Lung (tissue), 11 donors: ENCODE measurements at regions not wholly inside any gene's neighbourhood (a gene's known extent, or its start where the extent isn't known, plus 50 kb on each side); places are given as distances from the start of the nearest gene placed in this dataset.

ENCODE experiments used
- ATAC-seq: fragments of 200-7000 bp; cut with Tn5 transposase; one replicate; pipeline ENCODE4 v1.9.1; 2020; ENCODE audit warnings: moderate number of reproducible peaks; ENCODE audit not compliant: insufficient read depth, low FRiP score
- DNase-seq, 3 donors: peaks; one replicate each; pipeline ENCODE4 v3.0.0-alpha.2; 2013 to 2017
- H3K27ac ChIP-seq, 2 donors: one replicate each; pipeline ENCODE4 v1.5.1; 2013; ENCODE audit warnings: mild to moderate bottlenecking in 2 of 2, moderate library complexity in 2 of 2, control low read depth in 1 of 2, inconsistent platforms in 1 of 2, low read depth in 1 of 2, low read length in 1 of 2
- H3K27me3 ChIP-seq, 3 donors: one replicate each; pipeline ENCODE4 v1.5.1; 2013; ENCODE audit warnings: low read length in 2 of 3; ENCODE audit not compliant: control insufficient read depth in 3 of 3, insufficient read depth in 3 of 3
- H3K36me3 ChIP-seq, 4 donors: one replicate each; pipeline ENCODE4 v1.5.1; 2013; ENCODE audit warnings: low read length in 4 of 4, mild to moderate bottlenecking in 1 of 4, moderate library complexity in 1 of 4; ENCODE audit not compliant: control insufficient read depth in 4 of 4, insufficient read depth in 4 of 4
- H3K4me1 ChIP-seq, 5 donors: one replicate each; pipeline ENCODE4 v1.5.1; 2013; ENCODE audit warnings: low read length in 5 of 5, mild to moderate bottlenecking in 2 of 5, moderate library complexity in 1 of 5; ENCODE audit not compliant: control insufficient read depth in 5 of 5, insufficient read depth in 5 of 5
- H3K4me3 ChIP-seq: one replicate; pipeline ENCODE4 v1.5.1; 2013; ENCODE audit warnings: mild to moderate bottlenecking, control low read depth, moderate library complexity
- H3K9ac ChIP-seq, 2 donors: one replicate each; pipeline ENCODE4 v1.5.1; 2013; ENCODE audit warnings: low read length in 2 of 2, control low read depth in 1 of 2; ENCODE audit not compliant: insufficient read depth in 1 of 2
- H3K9me3 ChIP-seq, 4 donors: one replicate each; pipeline ENCODE4 v1.5.1; 2013; ENCODE audit warnings: low read length in 3 of 4, mild to moderate bottlenecking in 1 of 4, moderate library complexity in 1 of 4; ENCODE audit not compliant: control insufficient read depth in 4 of 4, insufficient read depth in 3 of 4
- WGBS, 2 donors: extraction: QIAGEN DNeasy Blood & Tissue Kit; methylation state at CpG; one replicate each; pipeline ENCODE4 v1.1.7; 2013; 5-methylcytosine and 5-hydroxymethylcytosine counted together
- TF ChIP-seq, protein P1 (sequence below): IDR thresholded peaks from 2 replicates; pipeline ENCODE4 v1.5.1; 2012; ENCODE audit warnings: mild to moderate bottlenecking; ENCODE audit errors: control extremely low read depth, extremely low read depth
- donor health status: control.
- donor health status: control.
- donor health status: Bipolar disorder and iron deficiency.
- donor health status: healthy.
- donor health status: DM: yes; HTN: yes; CAD: no.

DNA sequence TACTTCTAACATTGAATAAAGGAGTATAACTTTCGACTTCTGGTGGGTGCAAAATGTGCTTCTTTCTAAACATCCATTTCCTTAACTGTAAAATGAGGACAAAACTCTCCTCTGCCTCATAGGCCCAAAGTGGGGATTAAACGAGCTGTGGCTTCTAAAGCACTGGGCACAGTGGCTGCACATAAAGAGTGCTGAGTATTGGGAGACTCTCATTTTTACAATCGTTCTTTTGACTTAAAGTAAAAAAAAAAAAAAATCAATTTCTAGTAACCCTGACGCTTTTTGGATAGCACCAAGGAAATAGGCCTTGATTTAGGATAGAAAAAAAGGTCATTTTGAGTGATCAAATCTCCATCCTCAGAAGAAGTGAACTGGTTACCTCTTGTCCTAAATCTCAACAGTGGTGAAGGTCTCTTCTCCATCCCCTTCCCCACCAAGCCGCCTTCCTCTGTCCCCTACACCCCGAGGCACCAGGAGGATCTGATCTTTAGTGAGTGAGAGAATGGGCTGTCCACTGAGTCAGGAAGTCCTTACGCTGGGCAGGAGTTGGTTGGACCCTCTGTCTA is 161.6 kb downstream of the DDX1 start:
- H3K9me3 ChIP-seq = peaks cover 0 to 2% (median 0%) of the 10 kb centered on the region in 4 donors
- TF ChIP-seq, protein P1, sequence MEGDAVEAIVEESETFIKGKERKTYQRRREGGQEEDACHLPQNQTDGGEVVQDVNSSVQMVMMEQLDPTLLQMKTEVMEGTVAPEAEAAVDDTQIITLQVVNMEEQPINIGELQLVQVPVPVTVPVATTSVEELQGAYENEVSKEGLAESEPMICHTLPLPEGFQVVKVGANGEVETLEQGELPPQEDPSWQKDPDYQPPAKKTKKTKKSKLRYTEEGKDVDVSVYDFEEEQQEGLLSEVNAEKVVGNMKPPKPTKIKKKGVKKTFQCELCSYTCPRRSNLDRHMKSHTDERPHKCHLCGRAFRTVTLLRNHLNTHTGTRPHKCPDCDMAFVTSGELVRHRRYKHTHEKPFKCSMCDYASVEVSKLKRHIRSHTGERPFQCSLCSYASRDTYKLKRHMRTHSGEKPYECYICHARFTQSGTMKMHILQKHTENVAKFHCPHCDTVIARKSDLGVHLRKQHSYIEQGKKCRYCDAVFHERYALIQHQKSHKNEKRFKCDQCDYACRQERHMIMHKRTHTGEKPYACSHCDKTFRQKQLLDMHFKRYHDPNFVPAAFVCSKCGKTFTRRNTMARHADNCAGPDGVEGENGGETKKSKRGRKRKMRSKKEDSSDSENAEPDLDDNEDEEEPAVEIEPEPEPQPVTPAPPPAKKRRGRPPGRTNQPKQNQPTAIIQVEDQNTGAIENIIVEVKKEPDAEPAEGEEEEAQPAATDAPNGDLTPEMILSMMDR = no peak
- no peaks in the 10 kb centered on the region for H3K36me3 ChIP-seq
- no peaks in the 10 kb centered on the region for H3K27me3 ChIP-seq
- no peak overlapping the region for H3K27ac ChIP-seq
- no peak overlapping the region for H3K9ac ChIP-seq
- WGBS, 2 donors = 77 to 91% methylated on average over 7 of the region's 7 CpGs
- ATAC-seq (no peak), DNase-seq (no peak)
- no peak overlapping the region for H3K4me3 ChIP-seq
- peaks cover 0 to 11% (median 3%) of the 10 kb centered on the region in 5 donors for H3K4me1 ChIP-seq

DNA sequence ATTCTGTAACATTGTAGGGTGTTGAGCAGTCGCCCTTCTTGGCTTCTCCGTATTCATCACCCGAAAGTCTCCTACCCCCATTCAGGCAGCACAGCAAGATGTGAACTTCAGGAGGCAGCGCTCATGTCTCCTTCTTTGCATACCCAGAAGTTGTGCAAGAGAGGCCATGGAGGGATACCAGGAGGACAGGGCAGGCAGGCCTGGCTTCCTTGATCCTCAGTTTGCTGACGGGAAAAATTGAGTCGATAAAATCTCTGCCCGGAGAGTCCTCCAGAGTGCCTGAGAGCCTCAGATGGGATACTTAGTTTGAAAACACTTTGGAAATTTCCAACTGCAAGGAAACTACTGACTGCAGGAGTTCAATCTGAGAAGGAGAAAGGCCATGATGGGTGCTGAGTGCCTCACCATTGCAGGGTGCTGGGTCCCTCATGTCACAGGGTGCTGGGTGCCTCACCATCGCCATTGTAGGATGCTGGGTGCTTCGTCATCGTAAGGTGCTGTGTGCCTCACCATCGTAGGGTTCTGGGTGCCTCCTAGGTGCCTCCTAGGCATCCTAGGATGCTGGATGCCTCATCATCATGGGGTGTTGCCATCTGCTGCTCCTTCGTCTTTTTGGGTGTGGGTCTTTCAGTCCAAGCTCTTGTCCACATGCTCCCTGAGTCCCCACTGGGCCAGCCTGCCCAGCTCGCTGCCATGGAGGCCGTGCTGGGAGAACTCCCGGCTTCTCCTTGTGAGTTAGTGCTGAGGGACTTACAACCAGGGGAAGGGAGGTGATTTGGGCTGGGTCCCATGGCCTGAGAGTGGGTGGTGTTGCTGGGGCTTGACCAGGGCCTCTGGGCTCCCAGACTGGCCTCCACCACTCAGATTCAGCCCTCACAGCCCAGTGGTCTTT is 162.4 kb downstream of the DDX1 start:
- TF ChIP-seq, protein P1 = no peak
- no peak for ATAC-seq
- no peaks in the 10 kb centered on the region for H3K36me3 ChIP-seq
- peaks cover 0 to 8% (median 0%) of the 10 kb centered on the region in 4 donors for H3K9me3 ChIP-seq
- H3K9ac ChIP-seq = no peak overlapping the region
- no peak overlapping the region for H3K27ac ChIP-seq
- no peak for DNase-seq
- H3K4me1 ChIP-seq = peaks cover 0 to 11% (median 4%) of the 10 kb centered on the region in 5 donors
- H3K27me3 ChIP-seq = no peaks in the 10 kb centered on the region
- H3K4me3 ChIP-seq = no peak overlapping the region
- 95 to 96% methylated on average over 15 of the region's 15 CpGs for WGBS, 2 donors

DNA sequence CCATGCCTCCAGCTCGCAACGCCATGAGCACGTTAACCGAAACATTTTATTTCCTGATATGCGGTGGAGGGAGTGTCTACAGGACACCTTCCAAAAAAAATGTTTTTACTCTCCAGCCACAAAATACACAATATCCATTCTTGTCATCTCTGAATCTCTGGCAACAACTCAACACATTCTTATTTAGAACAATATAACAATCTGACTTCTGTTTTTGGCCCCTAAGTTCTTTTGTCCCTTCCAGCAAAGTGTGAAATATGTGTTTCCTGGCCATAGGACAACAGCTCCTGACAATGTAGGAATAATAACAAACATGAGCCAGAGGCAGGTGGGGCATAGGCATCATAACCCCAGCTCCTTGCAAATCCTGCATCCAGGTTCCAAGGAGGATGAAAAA is 163.0 kb downstream of the DDX1 start:
- Histone ChIP-seq H3K27ac (no peak overlapping the region), H3K9me3 (peaks cover 0 to 8% (median 0%) of the 10 kb centered on the region in 4 donors), H3K9ac (no peak overlapping the region), H3K4me1 (peaks cover 0 to 8% (median 2%) of the 10 kb centered on the region in 5 donors), H3K36me3 (no peaks in the 10 kb centered on the region), H3K27me3 (no peaks in the 10 kb centered on the region), H3K4me3 (no peak overlapping the region)
- WGBS, 2 donors = 69 to 87% methylated on average over 5 of the region's 5 CpGs
- TF ChIP-seq, protein P1 = no peak
- ATAC-seq (no peak), DNase-seq (no peak)
